ENCODE measurements at regions not wholly inside any gene's neighbourhood (a gene's known extent, or its start where the extent isn't known, plus 50 kb on each side); places are given as distances from the start of the nearest gene placed in this dataset.
"Not testable (repeated sequence)": the region's sequence is repeated elsewhere in the genome, so short reads cannot be mapped to it uniquely, and the experiment has no call there.

DNA sequence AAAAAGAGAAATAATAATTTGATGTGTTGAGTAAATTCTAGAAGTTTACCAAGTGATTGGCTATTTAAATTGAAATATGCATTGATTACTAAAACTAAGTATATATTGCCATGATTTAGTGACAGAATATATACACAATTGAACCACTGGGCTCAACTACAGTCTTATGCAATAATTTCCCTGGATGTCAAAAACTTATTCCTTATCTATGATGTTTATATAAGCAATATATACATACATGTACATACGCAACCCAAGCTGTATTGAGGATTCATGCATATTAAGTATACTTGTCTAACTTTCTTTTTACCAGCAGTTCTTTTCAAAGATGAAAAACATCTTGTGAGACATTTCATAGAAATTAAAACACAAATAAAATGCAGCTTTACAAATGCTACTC, 165.8 kb downstream of the ZIC4 start:
- no peak for DNase-seq

DNA sequence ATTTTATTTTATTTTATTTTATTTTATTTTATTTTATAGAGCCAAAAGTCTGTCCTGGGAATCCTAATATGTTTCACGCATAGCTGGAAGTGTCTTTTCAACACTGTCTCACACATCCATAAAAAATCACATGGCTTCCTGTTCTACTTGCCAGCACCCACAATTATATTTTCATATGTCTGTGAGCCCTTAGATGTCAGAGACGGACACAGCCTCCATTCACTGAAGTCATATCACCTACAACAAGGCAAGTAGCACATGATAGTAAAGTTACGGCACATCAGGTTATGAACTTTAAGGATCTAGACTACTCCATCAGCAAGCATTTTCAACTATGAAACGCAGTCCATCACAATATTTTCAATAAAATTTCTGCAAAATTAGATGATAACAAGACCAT, 168.4 kb downstream of the ZIC4 start:
- no peak for DNase-seq

GRCh38 chr3:147231980-147232379, 174.4 kb downstream of the ZIC4 start:
- DNase-seq = not testable (repeated sequence)

- no peak for DNase-seq
These were observed 175.2 kb downstream of the ZIC4 start for GRCh38 chr3:147231111-147231510.

DNA sequence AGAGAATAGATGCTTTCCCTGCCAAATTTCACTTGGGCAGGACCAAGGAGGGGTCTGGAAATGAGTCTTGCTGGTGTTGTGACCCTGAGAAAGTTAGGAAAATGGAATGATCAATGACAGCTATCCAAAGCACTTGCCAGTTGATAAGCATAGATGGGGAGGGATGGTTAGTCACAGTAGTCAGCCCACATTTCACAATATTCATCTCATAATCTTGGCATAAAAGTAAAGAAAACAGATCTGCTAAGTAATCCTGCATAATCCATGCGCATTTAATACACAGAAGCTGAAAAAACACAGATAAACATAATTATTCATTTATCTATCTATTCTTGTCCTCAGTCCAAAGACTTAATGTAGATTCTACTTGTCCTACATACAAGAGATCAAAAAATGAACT, 184.1 kb downstream of the ZIC4 start:
- no peak for DNase-seq

GRCh38 chr3:147218965-147219364, 187.4 kb downstream of the ZIC4 start:
- no peak for DNase-seq

- DNase-seq = no peak
These were observed 190.1 kb downstream of the ZIC4 start for GRCh38 chr3:147216143-147216673.

DNA sequence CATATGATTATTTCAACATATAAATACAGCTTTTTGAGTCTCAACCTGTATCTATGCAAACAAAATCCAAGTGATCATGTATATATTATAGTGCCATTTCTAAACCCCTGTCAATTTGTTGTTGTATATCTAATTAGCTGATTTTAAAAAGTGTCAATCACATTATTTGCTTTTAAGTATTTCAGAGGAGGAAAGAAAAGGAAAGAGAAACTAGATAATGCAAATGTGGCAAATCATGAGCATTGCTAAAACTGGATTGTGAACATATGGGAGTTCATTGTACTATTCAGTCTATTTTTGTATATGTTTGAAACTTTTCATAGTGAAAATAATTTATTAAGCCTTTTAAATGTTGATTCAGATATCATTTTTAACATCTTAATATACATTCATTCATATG, 190.7 kb downstream of the ZIC4 start:
- DNase-seq = no peak

DNA sequence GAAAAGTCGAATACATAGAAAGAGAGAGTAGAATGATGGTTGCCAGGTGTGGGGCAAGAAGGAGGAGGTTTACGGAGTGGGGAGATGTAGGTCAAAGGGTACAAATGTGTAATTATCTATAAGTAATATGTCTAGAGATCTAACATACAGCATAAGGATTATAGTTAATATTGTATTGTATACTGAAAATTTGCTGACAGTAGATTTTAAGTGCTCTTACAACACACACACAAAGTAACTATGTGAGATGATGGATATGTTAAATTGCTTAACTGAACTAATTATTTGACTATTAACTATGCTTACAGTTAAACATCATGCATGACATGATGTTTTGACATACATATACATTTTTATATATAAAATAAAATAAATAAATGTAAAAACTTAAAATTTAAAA, 192.7 kb downstream of the ZIC4 start:
- DNase-seq = no peak

- DNase-seq = no peak
These were observed 195.7 kb downstream of the ZIC4 start for GRCh38 chr3:147210676-147211075.

GRCh38 chr3:147201086-147201485, 205.3 kb downstream of the ZIC4 start:
- no peak for DNase-seq

DNA sequence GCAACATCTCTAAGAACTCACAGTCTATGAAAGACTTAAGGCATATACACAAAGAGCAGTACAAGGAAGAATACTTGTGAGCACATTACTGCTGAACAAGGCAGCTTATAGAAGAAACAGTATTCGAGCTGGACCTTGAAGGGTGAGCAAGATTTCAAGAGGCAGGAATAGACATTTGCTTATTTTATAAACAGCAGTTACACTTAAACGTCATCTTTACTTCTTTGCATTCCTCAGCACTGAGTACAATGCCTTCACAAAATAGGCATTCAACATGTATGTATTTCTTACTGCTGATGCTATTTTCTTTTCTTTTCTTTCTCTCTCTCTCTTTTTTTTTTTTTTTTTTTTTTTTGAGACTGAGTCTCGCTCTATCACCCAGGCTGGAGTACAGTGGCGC, 205.8 kb downstream of the ZIC4 start:
- no peak for DNase-seq

DNA sequence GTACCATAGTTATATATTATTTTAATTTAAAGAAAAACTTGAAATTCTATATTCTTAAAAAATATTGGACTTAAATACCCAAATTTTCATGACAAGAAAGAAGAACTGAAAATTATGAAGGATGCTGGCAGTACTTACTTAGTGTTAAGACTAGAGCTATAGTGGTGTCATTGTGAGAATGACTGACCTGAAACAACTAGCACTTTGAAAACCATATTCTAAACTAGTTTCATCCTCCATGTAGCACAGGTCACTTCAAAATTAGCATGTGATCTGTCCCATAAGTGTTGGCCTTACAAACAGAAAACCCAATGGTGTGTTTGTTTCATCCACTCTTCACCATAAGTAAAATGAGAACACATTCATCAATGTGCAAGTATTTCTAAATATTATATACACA, 208.6 kb downstream of the ZIC4 start:
- DNase-seq = no peak

DNA sequence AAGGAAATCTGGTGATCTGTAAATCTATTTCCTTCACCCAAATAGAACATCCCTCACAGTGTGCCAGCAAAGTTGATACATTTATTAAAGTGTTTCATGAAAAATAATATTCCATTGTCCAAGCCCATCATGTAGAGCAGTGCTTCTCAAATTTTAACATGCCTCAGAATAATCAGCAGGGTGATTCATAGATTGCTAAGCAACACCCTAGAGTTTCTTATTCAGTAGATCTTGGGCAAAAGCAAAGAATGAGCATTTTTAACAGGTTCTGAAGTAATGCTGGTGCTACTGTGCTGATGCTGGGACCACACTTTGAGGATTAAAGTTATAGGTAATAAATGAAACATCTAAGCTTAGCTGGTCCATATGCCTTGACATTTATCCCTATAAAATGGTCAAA, 210.5 kb downstream of the ZIC4 start:
- no peak for DNase-seq

DNA sequence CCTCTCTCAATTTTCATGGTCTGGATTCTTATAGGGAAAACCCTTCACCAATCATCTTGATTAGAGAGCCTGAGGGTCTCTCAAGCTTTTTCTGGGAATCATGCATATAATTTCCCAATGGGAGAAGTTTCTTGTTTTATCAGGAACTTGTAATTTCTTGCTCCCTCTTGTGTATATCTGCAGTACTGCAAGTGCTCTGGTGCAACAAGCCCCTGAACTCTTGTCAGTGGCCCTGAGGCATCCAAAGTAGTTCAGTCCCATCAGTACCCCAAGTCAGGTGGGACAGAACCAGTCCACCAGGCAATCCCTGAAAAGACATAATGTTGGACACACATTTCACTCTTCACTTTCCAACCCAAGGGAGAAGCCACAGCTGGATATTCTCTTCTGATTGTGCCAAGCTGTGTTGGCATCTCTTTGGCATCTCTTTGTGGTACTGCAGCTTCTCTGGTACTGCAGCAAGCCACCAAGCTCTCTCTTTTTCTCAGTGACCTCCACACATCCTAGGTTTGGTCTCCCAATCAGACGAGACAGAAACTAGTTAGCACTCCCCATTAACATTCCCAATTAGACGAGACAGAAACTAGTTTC, 214.5 kb downstream of the ZIC4 start:
- peak in 4 of 56 donors; percentile 1 to 15 (median 7) for DNase-seq

DNA sequence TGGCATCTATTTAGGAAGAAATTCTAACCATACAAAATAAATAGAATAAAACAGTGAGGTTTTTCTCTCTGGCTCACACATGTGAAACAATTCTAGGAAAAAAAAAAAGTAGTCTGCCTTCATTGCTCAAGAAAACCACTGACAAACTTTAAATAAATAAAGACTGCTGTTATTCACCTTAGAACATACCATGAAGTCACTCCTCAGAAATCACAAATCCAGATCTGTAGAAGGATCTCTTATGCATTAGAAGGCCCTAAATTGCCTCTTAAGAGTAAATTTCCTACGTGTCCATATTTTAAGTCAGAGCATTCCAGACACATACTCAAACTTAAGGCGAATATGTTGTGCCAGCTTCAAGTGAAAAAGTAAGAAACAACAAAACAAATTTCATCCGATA, 217.3 kb downstream of the ZIC4 start:
- DNase-seq = no peak

GRCh38 chr3:147187687-147188086, 218.7 kb downstream of the ZIC4 start:
- no peak for DNase-seq

GRCh38 chr3:147185781-147186180, 220.6 kb downstream of the ZIC4 start:
- DNase-seq = no peak

- DNase-seq = no peak
These were observed 221.5 kb downstream of the ZIC4 start for GRCh38 chr3:147184794-147185193.

DNA sequence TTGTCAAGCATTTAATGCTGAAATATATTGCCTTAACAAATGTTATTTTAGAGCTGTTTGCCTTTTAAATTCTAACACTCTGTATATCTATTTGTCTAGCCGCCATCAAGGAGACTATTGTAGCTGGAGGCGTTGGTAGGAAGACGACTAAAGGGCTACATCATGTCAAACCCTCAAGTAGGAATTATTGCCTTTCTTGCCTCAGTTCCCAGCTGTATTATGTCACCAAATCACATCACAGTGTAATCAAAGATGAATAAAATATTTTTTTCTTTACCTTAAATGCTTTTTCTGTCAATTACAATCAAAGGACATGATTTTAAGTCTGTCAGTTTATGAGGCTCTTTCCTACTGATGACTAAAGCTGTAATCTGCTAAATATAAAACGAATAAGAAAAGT, 233.1 kb downstream of the ZIC4 start:
- no peak for DNase-seq

- no peak for DNase-seq
These were observed 243.6 kb downstream of the ZIC4 start for GRCh38 chr3:147162743-147163142.

- no peak for DNase-seq
These were observed 244.5 kb downstream of the ZIC4 start for GRCh38 chr3:147161833-147162232.

DNA sequence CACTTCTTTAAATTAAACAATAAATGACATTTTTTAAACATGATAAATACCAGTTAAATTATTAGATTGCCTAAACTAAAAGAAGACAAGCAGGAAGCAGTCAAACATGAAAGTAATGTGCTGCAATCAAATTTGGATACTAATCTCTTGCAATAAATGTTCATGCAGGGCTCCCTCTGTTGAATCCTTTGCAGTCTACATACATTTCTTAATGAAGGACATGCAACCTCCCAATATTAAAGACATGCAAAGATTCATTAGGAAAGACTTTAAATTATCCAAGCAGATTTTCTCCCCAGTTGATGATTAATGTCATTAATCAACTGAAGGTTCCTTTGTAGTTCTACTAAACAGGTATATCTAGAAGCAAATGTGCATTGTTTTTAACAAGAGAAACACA, 245.4 kb downstream of the ZIC4 start:
- DNase-seq = no peak

DNA sequence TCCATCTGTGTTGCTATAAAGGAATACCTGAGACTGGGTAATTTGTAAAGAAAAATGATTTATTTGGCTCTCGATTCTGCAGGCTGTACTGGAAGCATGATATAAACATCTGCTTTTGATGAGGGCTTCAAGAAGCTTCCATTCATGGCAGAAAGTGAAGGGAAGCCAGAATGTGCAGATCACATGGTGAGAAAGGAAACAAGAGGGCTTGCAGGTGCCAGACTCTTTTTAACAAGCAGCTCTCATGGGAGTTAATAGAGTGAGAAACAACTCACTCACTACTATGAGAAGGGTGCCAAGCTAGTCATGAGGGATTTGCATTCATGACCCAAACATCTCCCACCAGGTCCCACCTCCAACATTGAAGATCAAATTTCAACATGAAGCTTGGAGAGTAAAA, 247.2 kb downstream of the ZIC4 start:
- no peak for DNase-seq
